ENCODE measurements at regions not wholly inside any gene's neighbourhood (a gene's known extent, or its start where the extent isn't known, plus 50 kb on each side); places are given as distances from the start of the nearest gene placed in this dataset.
A peak's percentile ranks its signal among the peaks of the same experiment; 100 is the strongest.

DNA sequence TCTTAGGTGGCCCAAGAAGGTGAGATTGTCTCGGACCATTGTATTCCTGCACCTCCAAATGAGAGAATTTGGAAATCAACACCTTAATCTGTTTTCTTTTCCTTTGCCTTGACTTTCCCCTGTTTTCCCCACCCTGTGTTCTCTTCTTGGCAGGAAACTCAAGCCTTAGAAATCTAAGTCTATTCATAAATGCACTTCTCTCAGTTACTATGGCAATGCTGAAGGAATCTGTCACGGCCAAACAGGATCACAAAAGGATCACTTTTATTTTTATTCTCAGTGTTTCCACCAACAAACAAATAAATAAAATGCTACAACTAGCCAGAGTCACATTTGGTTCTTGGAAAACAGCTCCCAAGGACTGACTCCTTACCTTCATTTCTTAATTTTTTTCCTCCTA is 270.5 kb downstream of the BCAT1 start:
- Histone ChIP-seq H3K27ac (no peak overlapping the region), H2AFZ (replicated peaks) (no peak overlapping the region), H4K20me1 (ENCODE audit: low read depth) (no peaks in the 10 kb centered on the region), H3K79me2 (ENCODE audit: low read depth) (no peaks in the 10 kb centered on the region), H3K9me3 (ENCODE audit: low read depth) (no peaks in the 10 kb centered on the region), H3K9ac (no peak overlapping the region), H3K4me2 (no peak overlapping the region), H3K27me3 (no peaks in the 10 kb centered on the region), H3K4me1 (peaks cover 14% of the 10 kb centered on the region), H3K36me3 (no peaks in the 10 kb centered on the region), H3F3A (ENCODE audit: low read depth) (no peaks in the 10 kb centered on the region), H3K4me3 (no peak overlapping the region)
- H3K27me3 Mint-ChIP-seq (ENCODE audit: insufficient read depth, low read depth) = no peaks in the 10 kb centered on the region
- no peak for DNase-seq (ENCODE audit: low spot score)
- peaks cover 60% of the 10 kb centered on the region for H3K4me1 Mint-ChIP-seq
- peaks cover 24% of the 10 kb centered on the region for H3K9me3 Mint-ChIP-seq
- no peaks in the 10 kb centered on the region for H3K36me3 Mint-ChIP-seq
- TF ChIP-seq, protein P1, sequence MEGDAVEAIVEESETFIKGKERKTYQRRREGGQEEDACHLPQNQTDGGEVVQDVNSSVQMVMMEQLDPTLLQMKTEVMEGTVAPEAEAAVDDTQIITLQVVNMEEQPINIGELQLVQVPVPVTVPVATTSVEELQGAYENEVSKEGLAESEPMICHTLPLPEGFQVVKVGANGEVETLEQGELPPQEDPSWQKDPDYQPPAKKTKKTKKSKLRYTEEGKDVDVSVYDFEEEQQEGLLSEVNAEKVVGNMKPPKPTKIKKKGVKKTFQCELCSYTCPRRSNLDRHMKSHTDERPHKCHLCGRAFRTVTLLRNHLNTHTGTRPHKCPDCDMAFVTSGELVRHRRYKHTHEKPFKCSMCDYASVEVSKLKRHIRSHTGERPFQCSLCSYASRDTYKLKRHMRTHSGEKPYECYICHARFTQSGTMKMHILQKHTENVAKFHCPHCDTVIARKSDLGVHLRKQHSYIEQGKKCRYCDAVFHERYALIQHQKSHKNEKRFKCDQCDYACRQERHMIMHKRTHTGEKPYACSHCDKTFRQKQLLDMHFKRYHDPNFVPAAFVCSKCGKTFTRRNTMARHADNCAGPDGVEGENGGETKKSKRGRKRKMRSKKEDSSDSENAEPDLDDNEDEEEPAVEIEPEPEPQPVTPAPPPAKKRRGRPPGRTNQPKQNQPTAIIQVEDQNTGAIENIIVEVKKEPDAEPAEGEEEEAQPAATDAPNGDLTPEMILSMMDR (IDR thresholded peaks at IDR 0.05) = no peak
- no peak for TF ChIP-seq EZH2phosphoT487 (IDR thresholded peaks at IDR 0.05)
- no peak for TF ChIP-seq EZH2 (IDR thresholded peaks at IDR 0.05)
- peak overlapping the region; percentile 100 for H3K27ac Mint-ChIP-seq
- H3K4me3 Mint-ChIP-seq = peak overlapping the region; percentile 73

DNA sequence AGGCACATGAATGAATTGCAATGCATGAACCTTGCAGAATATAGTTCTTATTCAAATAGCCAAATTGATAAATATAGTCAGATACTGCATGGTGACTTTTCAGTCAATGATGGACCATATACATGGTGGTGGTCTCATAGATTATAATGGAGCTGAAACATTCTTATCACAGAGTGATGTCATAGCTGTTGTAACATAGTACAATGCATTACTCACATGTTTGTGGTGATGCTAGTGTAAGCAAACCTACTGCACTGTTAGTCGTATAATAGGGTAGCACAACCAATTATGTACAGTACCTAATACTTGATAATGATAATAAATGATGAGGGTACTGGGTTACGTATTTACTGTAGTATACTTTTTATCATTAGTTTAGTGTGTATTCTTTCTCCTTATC is 280.3 kb downstream of the BCAT1 start:
- Histone ChIP-seq H2AFZ (replicated peaks) (no peak overlapping the region), H3K4me3 (no peak overlapping the region), H4K20me1 (ENCODE audit: low read depth) (no peaks in the 10 kb centered on the region), H3K4me2 (no peak overlapping the region), H3K27ac (no peak overlapping the region), H3F3A (ENCODE audit: low read depth) (no peaks in the 10 kb centered on the region), H3K36me3 (no peaks in the 10 kb centered on the region), H3K79me2 (ENCODE audit: low read depth) (no peaks in the 10 kb centered on the region), H3K9me3 (ENCODE audit: low read depth) (no peaks in the 10 kb centered on the region), H3K27me3 (no peaks in the 10 kb centered on the region), H3K4me1 (no peaks in the 10 kb centered on the region), H3K9ac (no peak overlapping the region)
- no peak for DNase-seq (ENCODE audit: low spot score)
- TF ChIP-seq, protein P1 (IDR thresholded peaks at IDR 0.05) = no peak
- no peak for TF ChIP-seq EZH2 (IDR thresholded peaks at IDR 0.05)
- TF ChIP-seq EZH2phosphoT487 (IDR thresholded peaks at IDR 0.05) = no peak
- Mint-ChIP-seq H3K36me3 (peaks cover 2% of the 10 kb centered on the region), H3K27ac (no peak overlapping the region), H3K4me3 (no peak overlapping the region), H3K4me1 (peaks cover 20% of the 10 kb centered on the region), H3K27me3 (ENCODE audit: insufficient read depth, low read depth) (peaks cover 4% of the 10 kb centered on the region), H3K9me3 (peaks cover 16% of the 10 kb centered on the region)

DNA sequence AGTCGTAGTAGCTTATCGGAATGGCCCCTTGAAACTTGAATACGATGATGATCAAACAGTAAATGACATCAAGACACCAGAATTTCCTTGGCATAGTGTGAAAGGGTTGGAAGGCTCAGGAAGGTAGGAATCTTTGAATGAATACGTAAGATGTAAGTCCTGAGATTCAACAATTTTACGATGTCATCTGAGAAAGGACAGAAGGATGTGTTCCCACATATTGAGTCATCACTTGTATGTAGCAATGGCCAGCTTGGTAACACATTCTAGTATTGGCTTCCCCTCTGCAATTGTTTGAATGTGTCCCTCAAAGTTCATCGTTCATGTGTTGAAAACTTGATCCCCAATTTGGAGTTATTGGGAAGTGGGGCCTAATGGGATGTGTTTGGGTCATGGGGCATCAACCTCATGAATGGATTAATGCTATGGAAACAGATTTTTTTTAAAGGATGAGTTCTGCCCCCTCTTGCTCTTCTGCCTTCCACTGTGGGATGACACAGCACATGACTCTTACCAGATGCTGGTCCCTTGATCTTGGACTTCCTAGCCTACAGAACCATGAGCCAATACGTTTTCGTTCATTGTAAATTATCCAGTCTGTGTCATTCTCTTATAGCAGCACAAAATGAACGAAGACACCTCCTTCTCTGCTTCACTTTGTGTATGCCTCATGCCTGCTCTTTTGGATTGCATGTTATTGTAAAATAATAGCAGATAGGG is 284.6 kb downstream of the BCAT1 start:
- no peaks in the 10 kb centered on the region for H3K27me3 ChIP-seq
- no peaks in the 10 kb centered on the region for H3K4me1 ChIP-seq
- H2AFZ ChIP-seq (replicated peaks) = no peak overlapping the region
- H3K4me3 Mint-ChIP-seq = no peak overlapping the region
- TF ChIP-seq EZH2 (IDR thresholded peaks at IDR 0.05) = no peak
- TF ChIP-seq, protein P1 (IDR thresholded peaks at IDR 0.05) = no peak
- TF ChIP-seq EZH2phosphoT487 (IDR thresholded peaks at IDR 0.05) = no peak
- no peaks in the 10 kb centered on the region for H3K79me2 ChIP-seq (ENCODE audit: low read depth)
- peaks cover 4% of the 10 kb centered on the region for H3K27me3 Mint-ChIP-seq (ENCODE audit: insufficient read depth, low read depth)
- no peak overlapping the region for H3K27ac Mint-ChIP-seq
- no peak for DNase-seq (ENCODE audit: low spot score)
- no peak overlapping the region for H3K9ac ChIP-seq
- no peaks in the 10 kb centered on the region for H3K36me3 ChIP-seq
- H3K9me3 Mint-ChIP-seq = peaks cover 15% of the 10 kb centered on the region
- H3K4me3 ChIP-seq = no peak overlapping the region
- H3F3A ChIP-seq (ENCODE audit: low read depth) = no peaks in the 10 kb centered on the region
- peaks cover 19% of the 10 kb centered on the region for H3K4me1 Mint-ChIP-seq
- no peaks in the 10 kb centered on the region for H3K9me3 ChIP-seq (ENCODE audit: low read depth)
- no peak overlapping the region for H3K4me2 ChIP-seq
- peaks cover 6% of the 10 kb centered on the region for H3K36me3 Mint-ChIP-seq
- no peaks in the 10 kb centered on the region for H4K20me1 ChIP-seq (ENCODE audit: low read depth)
- no peak overlapping the region for H3K27ac ChIP-seq

Data from neural progenitor cell (in vitro differentiated cells).